Left kidney (tissue), 1 donor: ENCODE measurements at regions not wholly inside any gene's neighbourhood (a gene's known extent, or its start where the extent isn't known, plus 50 kb on each side); places are given as distances from the start of the nearest gene placed in this dataset.
"Not testable (repeated sequence)": the region's sequence is repeated elsewhere in the genome, so short reads cannot be mapped to it uniquely, and the experiment has no call there.

Source experiments
- DNase-seq: peaks from one replicate; pipeline ENCODE4 v3.0.0-alpha.2; 2013

DNA sequence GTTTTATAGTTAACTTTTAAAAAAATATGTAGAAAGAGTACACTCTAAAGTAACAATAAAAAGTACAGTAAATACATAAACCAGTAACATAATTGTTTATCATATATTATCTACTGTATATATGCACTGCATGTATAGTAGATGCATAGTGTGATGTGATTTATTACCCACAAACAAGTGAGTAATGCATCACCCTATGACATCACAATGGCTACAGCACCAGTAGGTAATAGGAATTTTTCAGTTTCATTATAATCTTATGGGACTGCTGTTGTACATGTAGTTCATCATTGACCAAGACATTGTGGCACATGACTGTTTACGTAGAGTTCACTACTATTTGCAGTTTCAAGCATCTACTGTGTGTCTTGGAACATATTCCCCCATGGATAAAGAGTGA lies 1047.2 kb downstream of the ROBO2 start:
- DNase-seq: no peak

DNA sequence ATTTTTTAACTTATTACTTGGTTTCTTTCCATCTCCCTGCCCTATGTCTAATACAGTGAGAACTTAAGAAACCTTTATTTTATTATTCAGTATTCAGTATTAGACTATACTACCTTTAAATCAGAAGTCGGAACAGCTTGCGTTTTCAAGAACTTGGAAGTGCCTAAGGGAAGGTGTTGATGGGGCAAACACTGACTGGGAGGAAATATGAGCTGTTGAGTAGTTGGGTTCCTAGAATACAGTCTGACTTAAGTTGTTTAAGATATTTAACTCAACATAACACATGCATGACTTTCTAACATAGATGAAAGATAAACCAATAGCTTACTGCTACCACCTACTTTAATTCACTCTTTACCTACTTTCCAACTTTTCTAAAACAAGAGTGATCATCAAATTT lies 1048.1 kb downstream of the ROBO2 start:
- DNase-seq: no peak

DNA sequence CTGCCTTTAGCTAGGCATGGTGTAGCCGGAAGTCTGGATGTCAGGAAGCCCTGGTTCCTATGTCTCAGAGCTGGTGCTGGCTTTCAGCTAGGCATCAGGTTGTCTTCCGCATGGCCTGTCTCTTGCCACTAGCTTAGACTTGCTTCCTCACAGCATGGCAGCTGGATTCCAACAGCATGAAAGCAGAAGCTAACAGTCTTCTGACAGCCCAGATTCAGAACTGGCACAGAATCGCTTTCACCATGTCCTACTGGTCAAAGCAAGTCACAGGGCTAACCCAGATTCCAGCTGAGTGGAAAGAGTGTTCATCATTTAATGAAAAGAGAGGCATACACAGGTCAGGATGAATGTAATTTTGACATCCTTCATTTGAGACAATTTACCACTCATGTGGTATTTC lies 1050.5 kb downstream of the ROBO2 start:
- DNase-seq: no peak

DNA sequence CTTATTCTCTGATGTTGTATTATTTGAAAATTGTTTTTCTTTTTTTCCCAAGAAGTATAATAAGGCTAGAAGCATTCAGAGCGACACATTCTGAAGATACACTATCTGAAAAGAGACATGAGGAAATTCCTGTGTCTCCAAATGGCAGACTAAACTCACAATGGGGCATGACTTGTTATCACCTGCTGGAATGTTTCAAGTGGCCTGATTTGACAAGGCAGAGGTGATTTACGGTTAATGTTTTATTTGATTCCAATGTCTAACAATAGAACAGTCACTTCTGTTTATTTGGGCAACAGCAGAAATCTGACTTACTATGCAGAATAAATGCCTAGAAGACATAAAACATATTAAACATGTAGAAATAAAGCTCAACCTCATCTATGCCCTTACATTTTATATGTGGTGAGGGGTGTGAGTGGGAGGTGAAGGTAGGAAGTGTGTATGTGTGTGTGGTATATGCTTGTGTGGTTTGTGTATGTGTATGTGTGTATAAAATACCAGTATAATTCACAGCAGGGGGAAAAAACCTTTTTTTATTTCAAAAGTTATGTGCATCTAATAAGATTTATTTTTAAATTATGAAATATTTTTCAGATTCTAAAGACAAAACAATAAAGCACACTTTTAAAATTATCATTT lies 1051.7 kb downstream of the ROBO2 start:
- DNase-seq: no peak

DNA sequence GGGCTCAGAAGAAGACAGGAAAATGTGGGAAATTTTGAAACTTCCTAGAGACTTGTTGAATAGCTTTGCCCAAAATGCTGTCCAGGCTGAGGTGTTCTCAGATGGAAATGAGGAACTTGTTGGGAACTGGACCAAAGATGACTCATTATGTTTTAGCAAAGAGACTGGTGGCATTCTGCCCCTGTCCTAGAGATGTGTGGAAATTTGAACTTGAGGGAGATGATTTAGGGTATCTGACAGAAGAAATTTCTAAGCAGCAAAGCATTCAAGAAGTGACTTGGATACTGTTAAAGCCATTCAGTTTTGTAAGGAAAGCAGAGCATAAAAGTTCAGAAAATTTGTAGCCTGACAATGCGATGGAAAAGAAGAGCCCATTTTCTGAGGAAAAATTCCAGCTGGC lies 1052.7 kb downstream of the ROBO2 start:
- DNase-seq: not testable (repeated sequence)

DNA sequence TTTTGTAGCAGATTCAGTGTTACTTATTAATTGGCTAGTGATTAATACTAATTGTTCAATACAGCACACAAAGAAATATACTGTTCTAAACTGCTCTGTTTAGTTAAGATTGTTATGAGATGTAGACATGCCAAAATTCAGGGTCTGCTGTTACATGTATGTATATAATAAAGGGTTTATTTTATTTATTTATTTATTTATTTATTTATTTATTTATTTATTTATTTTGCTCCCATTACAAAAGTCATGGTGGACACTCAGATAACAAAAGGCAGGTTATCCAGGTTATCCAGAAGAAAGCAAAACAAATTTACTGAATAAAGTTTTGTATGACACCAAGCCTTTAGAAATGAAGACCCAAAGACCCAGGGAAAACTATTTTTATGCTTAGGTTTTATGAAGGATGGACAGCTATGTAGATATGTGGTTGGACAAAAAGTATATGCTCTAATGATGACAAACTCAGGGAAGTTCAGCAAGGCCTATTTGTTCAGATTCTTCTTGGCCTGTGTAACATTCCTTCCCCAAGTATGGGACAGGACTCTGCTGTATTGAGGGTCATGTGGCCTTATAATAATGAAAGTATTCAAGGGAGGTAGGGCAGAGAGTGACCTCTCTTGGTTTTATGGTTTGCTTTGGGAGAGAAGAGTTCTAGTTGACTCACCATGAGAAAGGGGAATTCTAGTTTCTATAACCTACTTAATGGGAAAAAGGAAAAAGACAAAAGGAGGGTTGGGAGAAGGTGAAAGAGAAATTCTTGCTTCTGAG lies 1056.8 kb downstream of the ROBO2 start:
- no peak for DNase-seq

DNA sequence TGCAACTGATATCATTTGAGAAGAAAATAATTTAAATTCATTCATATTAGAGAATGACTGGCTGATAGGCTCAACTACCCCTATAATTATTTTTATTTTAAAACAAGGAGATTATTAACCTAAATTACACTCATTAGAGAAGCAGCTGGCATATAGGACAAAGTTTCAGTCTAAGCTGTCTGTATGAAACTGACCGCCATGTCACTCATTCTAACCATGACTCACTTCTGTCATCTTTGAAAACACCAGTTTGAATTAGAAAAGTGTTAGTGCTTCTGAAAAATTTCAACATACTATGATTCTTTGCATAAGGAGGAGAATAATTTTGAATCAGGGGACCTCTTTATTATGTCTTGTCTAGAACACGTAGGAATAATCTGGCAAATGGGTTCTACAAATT lies 1058.5 kb downstream of the ROBO2 start:
- no peak for DNase-seq

DNA sequence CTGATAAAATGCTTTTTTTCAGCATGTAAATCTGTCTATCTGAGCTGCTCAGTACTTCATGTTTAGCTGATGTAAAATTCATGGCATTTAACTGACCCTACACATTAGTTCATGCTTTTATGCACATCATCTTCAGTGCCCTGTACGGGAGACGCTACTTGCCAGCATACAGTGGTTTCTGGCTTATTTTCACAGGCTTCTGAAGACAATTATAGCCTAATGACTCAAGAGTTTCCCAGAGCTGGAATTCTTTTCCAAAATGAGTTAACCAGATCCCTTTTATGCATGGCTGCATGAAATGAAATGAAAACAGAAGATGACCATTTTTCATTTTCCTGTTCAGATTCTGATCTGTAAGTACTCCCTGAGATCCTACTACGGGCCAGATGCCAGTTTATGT lies 1061.5 kb downstream of the ROBO2 start:
- no peak for DNase-seq

DNA sequence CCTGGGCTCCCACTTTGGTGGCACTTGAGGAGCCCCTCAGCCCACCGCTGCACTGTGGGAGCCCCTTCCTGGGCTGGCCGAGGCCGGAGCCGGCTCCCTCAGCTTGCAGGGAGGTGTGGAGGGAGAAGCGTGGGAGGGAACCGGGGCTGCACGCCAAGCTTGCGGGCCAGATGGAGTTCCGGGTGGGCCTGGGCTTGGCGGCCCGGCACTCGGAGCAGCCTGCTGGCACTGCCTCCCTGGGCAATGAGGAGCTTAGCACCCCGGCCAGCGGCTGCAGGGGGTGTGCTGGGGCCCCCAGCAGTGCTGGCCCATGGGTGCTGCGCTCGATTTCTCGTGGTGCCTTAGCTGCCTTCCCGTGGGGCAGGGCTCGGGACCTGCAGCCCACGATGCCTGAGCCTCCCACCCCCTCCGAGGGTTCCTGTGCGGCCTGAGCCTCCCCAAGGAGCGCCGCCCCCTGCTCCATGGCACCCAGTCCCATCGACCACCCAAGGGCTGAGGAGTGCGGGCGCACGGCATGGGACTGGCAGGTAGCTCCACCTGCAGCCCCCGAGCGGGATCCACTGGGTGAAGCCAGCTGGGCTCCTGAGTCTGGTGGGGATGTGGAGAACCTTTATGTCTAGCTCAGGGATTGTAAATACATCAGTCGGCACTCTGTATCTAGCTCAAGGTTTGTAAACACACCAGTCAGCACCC lies 1068.5 kb downstream of the ROBO2 start:
- DNase-seq: not testable (repeated sequence)

DNA sequence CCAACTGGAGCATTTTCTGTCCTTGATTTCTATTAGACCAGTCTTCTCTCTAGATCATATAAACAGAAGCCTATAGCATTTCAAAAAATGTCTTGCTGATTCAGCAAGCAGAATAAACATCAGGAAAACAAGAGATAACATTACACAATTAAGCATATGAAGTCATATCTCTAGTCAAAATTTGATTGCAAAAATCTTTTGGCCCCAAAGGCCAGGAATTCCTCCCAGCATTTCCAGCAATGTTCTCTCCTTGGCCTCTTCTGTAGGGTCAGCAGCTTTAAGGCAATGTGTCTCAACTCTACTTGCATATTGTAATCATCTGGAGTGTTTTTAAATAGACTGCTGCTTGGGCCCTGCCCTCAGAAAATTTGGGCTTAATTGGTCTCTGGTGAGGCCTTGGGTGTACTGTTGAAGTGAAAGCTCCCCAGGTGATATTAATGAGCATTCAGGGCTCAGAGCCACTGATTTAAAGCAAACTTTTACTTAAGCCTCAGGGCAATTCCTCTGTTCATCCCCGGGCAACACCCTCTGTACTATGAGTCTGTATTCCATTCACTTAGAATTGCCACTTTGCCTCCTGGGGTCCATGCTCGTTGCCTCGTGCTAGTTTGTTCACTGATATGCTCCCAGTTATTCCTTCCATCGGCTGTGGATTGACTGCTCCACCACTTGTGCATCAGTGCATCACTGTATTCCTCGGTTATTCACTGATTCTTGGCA lies 1072.6 kb downstream of the ROBO2 start:
- DNase-seq: no peak

DNA sequence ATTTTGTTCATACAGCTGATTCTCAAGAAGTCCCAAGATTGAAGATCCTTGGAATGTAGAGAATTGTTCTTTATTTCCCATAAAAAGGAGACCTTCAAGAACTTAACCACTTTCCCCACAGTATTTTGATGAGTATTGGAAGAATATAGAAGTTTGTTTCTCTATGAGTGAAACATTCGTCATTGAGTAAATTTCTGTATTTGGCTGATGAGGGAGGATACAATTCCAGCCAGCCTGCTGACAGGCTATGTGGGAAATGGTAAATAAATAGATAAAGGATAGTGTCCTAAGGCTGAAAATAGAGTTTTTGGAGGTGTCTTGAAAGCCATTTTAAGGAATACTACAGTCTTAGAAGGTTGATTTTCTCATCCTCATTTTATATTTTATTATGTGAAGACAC lies 1076.1 kb downstream of the ROBO2 start:
- no peak for DNase-seq

DNA sequence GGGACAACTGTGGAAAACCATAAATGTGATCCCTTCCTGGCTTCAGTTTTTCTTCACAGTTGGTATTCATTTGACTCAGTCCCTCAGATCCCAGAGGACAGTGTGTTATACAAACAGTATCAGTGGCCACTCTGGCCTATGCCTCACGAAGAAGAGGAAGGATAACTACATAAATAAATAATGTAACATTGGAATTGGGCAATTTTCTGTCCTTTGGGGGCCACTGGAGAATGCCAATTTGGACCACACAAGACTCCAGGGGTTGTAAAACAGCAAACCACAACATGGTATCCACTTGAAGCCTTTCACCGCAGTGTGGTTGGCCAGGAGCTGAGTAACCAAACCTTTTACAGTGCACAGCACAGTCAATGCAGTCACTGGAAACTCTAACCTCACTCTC lies 1077.0 kb downstream of the ROBO2 start:
- DNase-seq: no peak

DNA sequence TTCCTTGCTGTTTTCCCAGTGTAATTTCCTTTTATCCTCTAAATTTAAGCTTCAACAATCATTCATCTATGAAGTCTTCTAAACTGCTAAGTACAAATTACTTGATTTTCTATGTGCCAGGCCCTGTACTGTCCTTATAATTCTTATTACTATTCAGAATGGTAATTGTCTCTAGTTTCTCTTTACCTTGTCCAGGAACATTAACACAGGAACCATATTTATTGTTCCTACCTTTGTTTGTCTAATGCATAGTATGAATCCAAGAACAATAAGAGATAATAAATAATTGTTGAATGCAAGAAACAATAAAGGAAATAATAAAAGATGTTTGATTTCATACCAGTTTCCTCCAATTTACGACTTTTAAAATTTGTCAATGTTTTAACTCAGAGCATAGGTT lies 1083.2 kb downstream of the ROBO2 start:
- no peak for DNase-seq

DNA sequence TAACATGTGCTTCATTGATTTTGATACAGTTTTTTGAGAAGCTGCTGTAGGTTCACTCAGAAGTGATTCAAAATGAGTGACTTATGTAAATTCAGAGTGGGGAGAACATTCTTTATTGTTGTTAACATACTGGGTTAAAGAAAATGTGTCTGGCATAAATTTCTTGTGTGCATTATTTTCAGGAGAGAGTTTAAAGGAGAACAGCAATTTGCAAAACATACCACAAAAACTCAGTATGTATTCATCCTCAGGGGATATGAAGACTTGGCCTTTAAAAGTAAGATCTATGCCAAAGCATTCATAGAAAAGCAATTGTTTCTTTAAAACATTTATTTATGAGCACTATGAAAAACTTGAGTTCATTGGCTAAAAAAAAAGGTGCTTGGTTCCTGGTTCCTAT lies 1089.8 kb downstream of the ROBO2 start:
- DNase-seq: no peak

DNA sequence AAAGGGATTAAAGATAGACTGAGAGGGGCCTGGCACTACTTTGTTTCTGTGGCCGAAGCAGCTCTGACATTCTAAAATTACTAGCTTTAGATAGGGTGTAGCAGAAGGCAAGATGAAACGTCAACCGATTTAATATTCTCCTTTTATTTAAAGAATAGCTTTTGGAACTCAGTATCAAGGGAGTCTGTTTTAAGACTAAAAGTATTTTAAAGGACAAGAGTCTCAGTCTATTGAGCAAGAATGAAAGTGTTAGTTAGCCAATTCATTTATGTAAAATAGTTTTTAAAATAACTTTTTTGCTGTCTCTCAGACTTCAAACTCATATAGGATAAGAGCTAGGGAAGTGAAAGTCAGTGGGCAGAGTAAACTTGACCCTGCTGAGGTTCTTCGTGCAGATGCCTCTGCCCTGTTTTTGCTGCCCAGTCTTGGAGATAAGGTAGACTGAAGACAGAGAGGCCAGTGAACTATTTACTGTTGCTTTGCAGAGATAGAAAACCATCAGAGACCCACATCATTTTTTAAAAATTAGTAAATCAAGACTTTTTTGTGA lies 1090.9 kb downstream of the ROBO2 start:
- DNase-seq: no peak

DNA sequence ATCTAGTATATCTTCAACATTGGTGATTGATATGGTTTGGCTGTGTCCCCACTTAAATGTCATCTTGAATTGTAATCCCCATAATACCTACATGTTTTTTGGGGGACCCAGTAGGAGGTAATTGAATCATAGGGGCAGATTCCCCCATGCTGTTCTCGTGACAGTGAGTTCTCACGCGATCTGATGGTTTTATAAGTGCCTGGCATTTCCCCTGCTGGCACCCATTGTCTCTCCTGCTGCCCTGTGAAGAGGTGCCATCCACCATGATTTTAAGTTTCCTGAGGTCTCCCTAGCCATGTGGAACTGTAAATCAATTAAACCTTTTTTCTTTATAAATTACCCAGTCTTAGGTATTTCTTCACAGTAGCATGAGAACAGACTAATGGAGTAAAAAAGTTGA lies 1094.6 kb downstream of the ROBO2 start:
- no peak for DNase-seq

DNA sequence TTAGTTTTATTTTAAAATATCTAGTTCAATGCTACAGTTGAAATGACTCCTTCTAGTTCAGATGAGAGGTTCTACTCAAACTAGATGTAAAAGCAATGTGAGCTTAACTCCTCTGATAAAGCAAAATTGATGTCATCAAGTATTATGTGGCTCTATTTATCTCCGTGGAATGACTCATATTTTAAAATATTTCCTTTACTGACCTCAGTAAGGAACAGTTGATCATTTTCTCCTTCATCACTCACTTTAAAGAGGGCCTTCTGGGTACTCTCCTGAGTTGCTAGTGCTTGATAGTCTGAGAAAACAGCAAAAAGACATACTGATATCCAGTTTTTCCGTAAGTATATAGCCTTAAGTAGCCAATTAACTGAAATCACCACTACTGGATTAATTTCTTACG lies 1099.3 kb downstream of the ROBO2 start:
- DNase-seq: no peak

DNA sequence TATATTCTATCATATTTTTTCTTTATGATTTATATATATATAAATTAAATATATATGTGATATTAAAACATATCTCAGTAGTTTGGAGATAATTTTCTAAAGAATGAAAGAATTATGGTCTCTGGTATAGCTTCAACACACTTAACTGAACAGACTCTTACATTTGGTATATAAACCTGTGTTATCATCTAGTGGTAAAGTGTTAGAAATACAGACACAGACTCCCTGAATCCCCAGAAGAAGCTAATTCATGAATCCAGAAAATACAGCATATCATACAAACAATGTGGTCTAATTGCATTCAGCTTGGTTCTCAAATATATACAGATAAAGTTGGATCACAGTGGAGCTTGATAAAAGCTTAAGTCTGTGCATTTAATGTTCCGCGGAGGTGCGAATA lies 1100.4 kb downstream of the ROBO2 start:
- DNase-seq: no peak

DNA sequence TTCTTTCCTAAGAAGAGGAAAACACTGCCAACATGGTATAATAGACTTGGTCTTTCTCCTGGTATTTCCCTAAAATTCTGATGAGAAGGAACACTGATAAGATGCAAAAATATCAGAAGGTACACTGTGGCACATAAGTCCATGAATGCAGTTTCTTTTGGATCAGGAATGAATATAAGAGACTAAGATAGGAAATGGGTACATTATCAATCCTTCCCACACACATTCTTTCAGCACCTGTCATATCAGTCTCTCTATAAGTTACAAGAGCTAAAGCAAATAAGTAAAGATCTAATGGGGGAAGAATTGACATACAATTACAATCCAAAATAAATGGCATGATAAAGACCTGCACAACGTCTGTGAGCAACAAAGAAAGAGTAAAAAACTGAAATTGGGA lies 1101.0 kb downstream of the ROBO2 start:
- no peak for DNase-seq

DNA sequence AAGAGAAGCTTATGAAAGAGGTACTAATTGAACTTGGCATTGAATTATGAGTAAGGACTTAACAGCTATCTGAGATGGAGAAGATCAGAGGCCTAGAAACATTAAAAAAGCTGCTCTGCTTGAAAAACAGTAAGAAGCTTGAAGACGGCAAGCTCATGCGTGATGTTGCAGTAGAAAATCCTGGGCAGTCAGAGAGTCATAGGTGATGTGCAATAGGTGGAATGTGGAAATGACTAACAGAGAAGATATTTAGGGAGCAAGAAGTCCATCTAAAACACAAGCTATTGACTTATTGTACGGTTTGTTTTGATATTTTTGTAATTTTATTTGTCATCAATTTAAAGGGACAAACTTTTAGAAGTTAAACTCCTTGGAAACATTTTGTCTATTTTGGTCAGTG lies 1101.4 kb downstream of the ROBO2 start:
- no peak for DNase-seq

DNA sequence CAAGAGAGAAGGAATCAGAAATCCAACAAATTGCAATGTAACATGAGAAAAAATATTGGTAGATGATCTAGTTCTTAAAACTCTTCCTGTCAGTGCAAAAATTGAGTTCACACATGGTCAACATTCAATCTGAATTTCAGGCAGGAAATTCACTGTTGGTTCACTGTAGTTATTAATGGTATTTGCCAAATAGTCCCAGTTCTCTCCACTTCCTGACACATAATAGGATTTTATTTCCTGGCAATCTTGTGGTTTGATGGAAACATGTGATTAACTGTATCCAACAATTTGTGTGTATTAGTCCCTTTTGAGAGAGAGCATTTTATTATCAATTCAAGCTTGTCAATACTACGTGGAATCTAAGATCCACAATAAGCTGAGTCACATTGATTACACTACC lies 1103.1 kb downstream of the ROBO2 start:
- no peak for DNase-seq

DNA sequence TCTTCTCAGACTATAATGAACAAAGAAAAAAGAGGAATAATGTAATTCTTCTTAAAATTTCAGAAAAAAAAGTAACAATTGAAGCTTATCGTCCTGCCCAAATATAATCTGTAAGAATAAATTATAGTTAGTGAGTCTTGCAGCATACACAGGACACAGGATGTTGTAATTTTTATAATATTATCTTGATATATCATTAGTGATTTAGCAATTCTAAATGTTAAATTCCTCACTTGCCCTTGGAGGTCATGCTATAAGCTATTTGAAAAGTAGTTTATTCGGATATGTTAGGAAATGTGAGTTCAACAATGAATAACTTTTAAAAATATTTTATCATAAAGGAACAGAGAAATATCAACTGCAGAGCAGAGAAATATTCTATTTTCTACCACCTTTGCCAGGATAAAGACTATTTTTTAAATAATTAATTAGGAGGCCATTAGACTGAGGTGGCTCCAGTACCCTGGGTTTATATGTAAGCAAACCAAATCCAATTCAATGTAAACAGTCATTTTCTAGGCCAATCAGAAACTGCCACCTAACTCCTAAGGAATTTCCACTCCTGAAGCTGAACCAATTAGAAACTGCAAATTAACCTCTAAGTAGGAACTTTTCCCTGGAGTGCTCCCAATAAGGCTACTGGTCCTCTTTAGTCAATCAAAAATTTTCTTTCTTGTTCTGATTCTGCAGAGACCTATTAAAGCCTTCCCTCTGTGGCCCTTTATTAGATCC lies 1109.3 kb downstream of the ROBO2 start:
- DNase-seq: no peak
